Activated naive CD4-positive, alpha-beta T cell treated with anti-CD3 and anti-CD28 coated beads, Interleukin-2, amount 10 ng/mL, durations not matched to agents 7 days and 5 days (primary cell): ENCODE measurements at regions not wholly inside any gene's neighbourhood (a gene's known extent, or its start where the extent isn't known, plus 50 kb on each side); places are given as distances from the start of the nearest gene placed in this dataset.

Experiments used
- CTCF ChIA-PET: fragments of 350-600 bp; sonication (Branson Sonifier 250); formaldehyde crosslinking; loops from one replicate; lab custom pipeline; 2021; ENCODE audit warnings: antibody characterized with exemption; lab: Charles Lee
- DNase-seq: peaks from one replicate; pipeline ENCODE4 v3.0.0-alpha.2; 2020
- H3K27ac Mint-ChIP-seq: one replicate; pipeline ENCODE4 v1.8.0; 2021; ENCODE audit warnings: mild to moderate bottlenecking, moderate library complexity, mixed read lengths
- H3K27me3 Mint-ChIP-seq: one replicate; pipeline ENCODE4 v1.8.0; 2021; ENCODE audit warnings: mild to moderate bottlenecking, mixed read lengths
- H3K36me3 Mint-ChIP-seq: one replicate; pipeline ENCODE4 v1.8.0; 2021; ENCODE audit warnings: mixed read lengths
- H3K4me1 Mint-ChIP-seq: one replicate; pipeline ENCODE4 v1.8.0; 2021; ENCODE audit warnings: mixed read lengths
- H3K4me3 Mint-ChIP-seq: one replicate; pipeline ENCODE4 v1.8.0; 2021; ENCODE audit warnings: mild to moderate bottlenecking, moderate library complexity, mixed read lengths
- H3K9me3 Mint-ChIP-seq: one replicate; pipeline ENCODE4 v1.8.0; 2021; ENCODE audit warnings: mixed read lengths

DNA sequence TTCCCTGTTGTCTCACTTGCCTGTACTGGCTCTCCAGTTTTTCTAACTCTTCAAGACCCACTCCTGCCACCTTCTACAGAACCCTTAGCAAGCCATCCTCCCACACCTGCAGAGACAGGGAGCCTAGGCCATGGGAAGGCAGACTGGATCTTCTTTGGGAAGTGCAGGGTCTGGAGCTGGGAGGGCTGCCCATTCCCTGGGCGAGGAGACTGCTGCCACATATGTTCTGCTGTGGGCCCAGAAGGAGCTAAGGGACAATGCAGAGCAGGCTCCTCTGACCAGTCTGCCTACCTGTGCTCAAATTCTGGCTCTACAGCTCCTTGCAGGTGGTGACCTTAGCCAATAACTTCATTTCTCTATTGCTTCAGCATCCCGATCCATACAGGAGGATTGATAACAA lies 152.1 kb upstream of the CELF4 start:
- H3K27ac Mint-ChIP-seq: no peak overlapping the region
- no peaks in the 10 kb centered on the region for H3K4me1 Mint-ChIP-seq
- H3K27me3 Mint-ChIP-seq: no peaks in the 10 kb centered on the region
- no peaks in the 10 kb centered on the region for H3K36me3 Mint-ChIP-seq
- H3K4me3 Mint-ChIP-seq: no peak overlapping the region
- no peaks in the 10 kb centered on the region for H3K9me3 Mint-ChIP-seq
- DNase-seq: no peak
- CTCF ChIA-PET: no interaction called here

DNA sequence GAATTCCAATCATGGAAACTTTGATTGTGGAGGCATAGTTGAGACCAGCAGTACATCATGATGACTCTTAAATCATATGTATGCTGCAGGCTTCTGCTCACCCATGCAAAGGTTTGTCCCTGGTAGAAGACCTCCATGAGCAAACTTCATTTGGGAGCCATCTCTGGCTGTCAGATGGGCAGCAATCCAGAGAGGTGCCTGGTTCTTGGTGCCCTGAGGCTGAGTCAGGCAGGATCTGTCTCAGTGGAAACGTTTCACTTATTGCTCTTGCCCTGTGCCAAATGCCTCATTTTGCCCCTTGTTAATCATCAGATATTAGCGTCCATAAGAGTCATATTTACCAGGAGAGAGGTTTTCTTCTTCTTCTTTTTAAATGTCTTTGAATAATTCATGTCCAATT lies 151.5 kb upstream of the CELF4 start:
- no peaks in the 10 kb centered on the region for H3K9me3 Mint-ChIP-seq
- CTCF ChIA-PET: no interaction called here
- no peaks in the 10 kb centered on the region for H3K27me3 Mint-ChIP-seq
- no peaks in the 10 kb centered on the region for H3K4me1 Mint-ChIP-seq
- H3K4me3 Mint-ChIP-seq: no peak overlapping the region
- H3K36me3 Mint-ChIP-seq: no peaks in the 10 kb centered on the region
- H3K27ac Mint-ChIP-seq: no peak overlapping the region
- DNase-seq: no peak

DNA sequence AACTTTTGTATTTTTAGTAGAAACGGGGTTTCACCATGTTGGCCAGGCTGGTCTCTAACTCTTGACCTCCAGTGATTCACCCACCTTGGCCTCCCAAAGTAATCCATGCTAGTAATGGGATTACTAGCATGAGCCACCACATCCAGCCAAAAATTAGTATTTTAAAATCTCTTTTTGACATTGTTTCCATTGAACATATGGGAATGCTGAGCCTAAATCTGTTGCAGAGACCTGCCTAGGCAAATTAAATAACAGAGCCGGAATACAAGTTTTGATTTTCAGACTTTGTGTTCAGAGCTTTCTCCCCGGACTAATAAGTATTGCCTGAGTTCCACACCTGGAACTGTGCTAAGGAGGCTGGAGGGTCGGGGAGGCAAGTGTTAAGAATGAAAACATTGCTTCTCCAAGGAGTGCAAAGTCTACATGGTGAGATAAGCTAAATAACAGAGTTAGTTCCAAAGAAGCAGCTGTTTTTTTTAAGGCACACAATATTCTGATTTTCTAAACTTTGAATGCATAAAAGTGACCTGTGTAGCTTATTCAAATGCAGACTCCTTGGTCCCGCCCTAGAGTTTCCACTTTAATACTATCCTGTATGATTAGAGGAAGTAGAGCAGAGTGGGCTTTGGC lies 150.6 kb upstream of the CELF4 start:
- no peaks in the 10 kb centered on the region for H3K4me1 Mint-ChIP-seq
- no peak for DNase-seq
- H3K27ac Mint-ChIP-seq: no peak overlapping the region
- no peak overlapping the region for H3K4me3 Mint-ChIP-seq
- H3K27me3 Mint-ChIP-seq: no peaks in the 10 kb centered on the region
- CTCF ChIA-PET: no interaction called here
- no peaks in the 10 kb centered on the region for H3K9me3 Mint-ChIP-seq
- no peaks in the 10 kb centered on the region for H3K36me3 Mint-ChIP-seq

DNA sequence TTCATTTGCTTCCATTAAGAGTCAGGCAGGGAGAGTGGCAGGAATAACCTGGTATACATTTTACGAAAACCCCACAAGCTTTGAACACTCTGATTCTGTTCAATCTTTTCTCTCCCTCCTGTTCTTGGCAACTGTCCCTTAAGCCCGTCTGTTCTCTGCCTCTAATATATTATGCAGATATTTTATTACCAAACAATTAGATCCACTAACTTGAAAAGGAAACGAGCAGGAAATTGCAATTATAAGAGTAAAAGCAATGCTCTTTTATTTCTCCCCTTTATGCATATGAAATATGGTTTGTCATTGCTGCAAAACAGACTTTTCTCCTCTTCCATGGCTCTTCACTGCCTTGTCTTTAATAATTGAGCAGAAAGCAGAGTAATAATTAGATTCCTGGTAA lies 149.1 kb upstream of the CELF4 start:
- Mint-ChIP-seq H3K9me3 (no peaks in the 10 kb centered on the region), H3K27ac (no peak overlapping the region), H3K36me3 (no peaks in the 10 kb centered on the region), H3K4me1 (no peaks in the 10 kb centered on the region), H3K4me3 (no peak overlapping the region), H3K27me3 (no peaks in the 10 kb centered on the region)
- CTCF ChIA-PET: no interaction called here
- no peak for DNase-seq

DNA sequence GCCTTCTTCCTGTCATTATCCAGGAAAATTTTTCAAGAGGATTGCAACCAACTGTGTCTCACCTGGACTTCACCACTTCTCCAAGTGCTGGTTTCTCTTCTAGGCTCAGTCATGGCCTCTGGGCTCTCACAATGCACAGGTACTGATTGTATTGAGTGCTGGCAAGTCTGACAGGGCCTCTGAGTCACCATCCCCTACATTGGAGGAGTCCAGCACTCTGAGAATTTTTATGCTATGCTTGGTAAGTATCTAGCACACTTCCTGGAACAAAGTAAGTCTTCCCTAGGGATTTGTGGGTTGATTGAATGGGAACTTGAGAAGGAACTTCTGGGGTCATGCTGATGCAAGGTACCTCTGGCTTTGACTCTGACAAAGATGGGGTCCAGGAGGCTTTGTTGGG lies 147.2 kb upstream of the CELF4 start:
- H3K36me3 Mint-ChIP-seq: no peaks in the 10 kb centered on the region
- no peak for DNase-seq
- CTCF ChIA-PET: no interaction called here

DNA sequence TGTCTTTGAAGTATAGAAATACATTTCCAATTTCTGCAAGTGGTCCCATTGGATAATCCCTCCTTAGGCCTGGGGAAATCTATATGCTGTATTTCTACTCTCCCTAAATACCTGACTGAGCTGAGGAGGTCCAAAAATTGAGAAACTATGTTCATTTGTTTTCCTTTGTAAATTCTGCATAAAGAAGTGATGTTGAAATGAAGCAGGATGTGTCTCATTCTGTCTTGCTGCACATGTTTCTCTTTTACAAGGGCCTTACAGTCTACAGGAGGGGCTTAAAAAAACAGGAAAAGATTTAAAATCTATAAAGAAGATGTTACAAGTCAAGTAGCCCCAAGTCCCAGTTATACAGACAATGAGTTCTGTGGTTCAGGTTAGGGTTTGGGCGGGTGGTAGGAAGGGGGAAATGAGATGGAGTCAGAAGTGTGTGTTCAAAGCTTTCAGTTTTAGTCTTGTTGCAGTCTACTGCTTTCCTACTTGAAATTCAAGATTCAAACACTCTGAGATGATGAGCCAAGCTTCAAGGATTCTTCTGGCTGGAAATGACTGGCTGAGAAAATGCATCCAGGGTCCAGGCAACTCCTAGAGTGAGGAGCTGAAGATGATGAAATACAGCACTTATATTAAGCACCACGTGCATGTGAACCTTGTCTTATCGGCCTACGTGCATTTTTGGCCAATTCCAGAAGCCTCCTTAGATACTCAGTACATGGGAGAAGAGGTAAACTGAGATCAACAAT lies 146.3 kb upstream of the CELF4 start:
- Mint-ChIP-seq H3K27ac (no peak overlapping the region), H3K36me3 (no peaks in the 10 kb centered on the region), H3K27me3 (no peaks in the 10 kb centered on the region), H3K4me3 (no peak overlapping the region), H3K4me1 (no peaks in the 10 kb centered on the region), H3K9me3 (no peaks in the 10 kb centered on the region)
- CTCF ChIA-PET: no interaction called here
- DNase-seq: no peak

More for the DNA sequence above, 147.2 kb upstream of the CELF4 start:
- H3K4me1 Mint-ChIP-seq: no peaks in the 10 kb centered on the region
- H3K9me3 Mint-ChIP-seq: no peaks in the 10 kb centered on the region
- H3K27ac Mint-ChIP-seq: no peak overlapping the region
- no peak overlapping the region for H3K4me3 Mint-ChIP-seq
- H3K27me3 Mint-ChIP-seq: no peaks in the 10 kb centered on the region

GRCh38 chr18:37710726-37711125 lies 145.1 kb upstream of the CELF4 start:
- H3K4me1 Mint-ChIP-seq: no peaks in the 10 kb centered on the region
- H3K27me3 Mint-ChIP-seq: no peaks in the 10 kb centered on the region
- CTCF ChIA-PET: no interaction called here
- no peak overlapping the region for H3K4me3 Mint-ChIP-seq
- no peak for DNase-seq
- no peaks in the 10 kb centered on the region for H3K36me3 Mint-ChIP-seq
- H3K9me3 Mint-ChIP-seq: no peaks in the 10 kb centered on the region
- no peak overlapping the region for H3K27ac Mint-ChIP-seq

DNA sequence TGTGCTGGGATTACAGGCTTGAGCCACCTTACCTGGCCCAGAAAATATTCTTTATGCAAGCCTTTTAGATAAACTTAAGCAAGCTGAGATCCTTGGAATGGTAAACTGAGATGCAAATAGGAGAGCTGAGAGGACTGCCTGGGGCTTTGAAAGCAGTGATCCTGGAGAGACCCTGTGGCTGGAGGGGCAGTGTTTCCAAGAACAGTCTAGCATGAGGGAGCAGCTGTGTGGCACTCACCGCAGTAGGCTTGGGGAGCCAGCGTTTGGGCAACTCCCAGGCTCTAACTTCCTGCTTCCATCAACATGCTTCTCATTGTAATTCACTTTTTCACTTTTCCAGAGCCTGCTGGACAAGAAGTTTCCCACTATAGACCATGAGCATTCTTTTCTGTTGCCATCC lies 144.1 kb upstream of the CELF4 start:
- CTCF ChIA-PET: no interaction called here
- no peaks in the 10 kb centered on the region for H3K4me1 Mint-ChIP-seq
- H3K36me3 Mint-ChIP-seq: no peaks in the 10 kb centered on the region
- DNase-seq: no peak
- H3K9me3 Mint-ChIP-seq: no peaks in the 10 kb centered on the region
- no peak overlapping the region for H3K4me3 Mint-ChIP-seq
- H3K27ac Mint-ChIP-seq: no peak overlapping the region
- H3K27me3 Mint-ChIP-seq: no peaks in the 10 kb centered on the region

- DNase-seq: no peak
- no peaks in the 10 kb centered on the region for H3K36me3 Mint-ChIP-seq
Measured at GRCh38 chr18:37705016-37705415, 139.4 kb upstream of the CELF4 start.

DNA sequence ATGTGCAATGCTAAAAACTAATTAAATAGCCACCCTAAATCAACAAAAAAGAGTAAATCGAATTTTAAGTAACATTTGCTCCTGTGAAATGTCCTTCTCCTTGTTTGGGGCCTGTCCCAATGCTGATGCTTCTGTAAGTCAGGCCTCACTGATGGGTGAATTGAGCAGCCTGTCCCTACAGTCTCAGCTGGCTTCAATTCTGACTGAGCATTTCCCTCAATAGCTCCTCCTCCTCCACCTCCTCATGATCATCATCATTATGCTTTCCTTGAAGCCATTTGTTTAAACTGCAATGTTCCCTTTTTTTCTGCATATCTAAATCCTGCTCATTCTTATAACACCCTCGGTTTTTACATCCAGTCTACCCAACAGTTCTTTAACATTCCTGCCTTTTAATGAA lies 137.2 kb upstream of the CELF4 start:
- no peak overlapping the region for H3K4me3 Mint-ChIP-seq
- no peak overlapping the region for H3K27ac Mint-ChIP-seq
- CTCF ChIA-PET: no interaction called here
- no peak for DNase-seq
- no peaks in the 10 kb centered on the region for H3K9me3 Mint-ChIP-seq
- no peaks in the 10 kb centered on the region for H3K36me3 Mint-ChIP-seq
- H3K27me3 Mint-ChIP-seq: no peaks in the 10 kb centered on the region
- H3K4me1 Mint-ChIP-seq: no peaks in the 10 kb centered on the region

More at GRCh38 chr18:37705016-37705415, 139.4 kb upstream of the CELF4 start:
- no peaks in the 10 kb centered on the region for H3K4me1 Mint-ChIP-seq
- no peaks in the 10 kb centered on the region for H3K9me3 Mint-ChIP-seq
- no peak overlapping the region for H3K4me3 Mint-ChIP-seq
- CTCF ChIA-PET: no interaction called here
- H3K27me3 Mint-ChIP-seq: no peaks in the 10 kb centered on the region
- no peak overlapping the region for H3K27ac Mint-ChIP-seq

DNA sequence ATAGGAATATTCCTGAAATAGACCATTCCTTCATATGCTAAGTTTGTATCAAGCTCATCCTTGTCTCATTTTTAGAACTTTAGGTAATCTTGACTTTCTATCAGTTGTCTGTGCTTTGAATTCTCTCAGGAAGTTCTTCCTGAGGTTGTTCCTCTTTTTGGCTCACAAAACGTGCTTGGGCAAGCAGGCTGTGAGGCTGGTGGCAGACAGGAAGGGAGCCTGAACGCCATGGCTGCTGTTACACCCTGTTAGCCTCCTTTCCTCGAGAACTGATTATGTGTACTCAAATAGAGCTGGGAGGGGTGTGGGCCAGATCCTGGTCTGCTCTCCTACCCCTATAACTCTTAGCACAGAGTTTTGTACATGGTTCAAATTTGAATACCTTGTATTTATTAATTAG lies 136.4 kb upstream of the CELF4 start:
- Mint-ChIP-seq H3K36me3 (no peaks in the 10 kb centered on the region), H3K4me1 (no peaks in the 10 kb centered on the region), H3K27me3 (no peaks in the 10 kb centered on the region), H3K27ac (no peak overlapping the region), H3K4me3 (no peak overlapping the region), H3K9me3 (peaks cover 3% of the 10 kb centered on the region)
- CTCF ChIA-PET: no interaction called here
- DNase-seq: no peak

DNA sequence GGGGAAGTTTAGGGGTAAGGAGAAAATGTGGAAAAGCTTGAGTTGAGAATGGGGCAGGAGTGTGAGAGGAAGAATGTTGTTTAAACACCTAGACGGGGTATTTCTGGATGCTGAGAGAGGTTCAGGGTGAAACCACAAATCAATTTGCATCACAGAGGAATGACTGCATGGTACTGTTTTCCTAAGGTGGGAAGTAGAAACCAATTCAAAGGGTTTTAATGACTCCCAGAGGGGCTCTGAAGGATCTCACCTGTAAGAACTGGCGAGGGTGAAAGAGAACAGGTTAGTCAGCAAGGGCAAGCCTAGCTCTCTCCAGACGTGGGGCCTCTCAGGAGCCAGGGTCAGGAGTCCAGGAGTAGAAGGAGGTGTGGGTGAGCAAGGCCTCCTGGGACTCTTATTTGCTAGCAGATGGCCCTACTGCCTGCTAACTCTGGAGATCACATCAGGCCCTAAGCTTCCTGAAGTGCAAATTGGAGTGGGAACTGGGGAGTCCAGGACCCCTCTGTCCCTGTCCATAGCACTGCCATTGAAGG lies 133.0 kb upstream of the CELF4 start:
- CTCF ChIA-PET: no interaction called here
- Mint-ChIP-seq H3K4me1 (no peaks in the 10 kb centered on the region), H3K9me3 (peaks cover 7% of the 10 kb centered on the region), H3K27me3 (no peaks in the 10 kb centered on the region), H3K4me3 (no peak overlapping the region), H3K27ac (no peak overlapping the region), H3K36me3 (no peaks in the 10 kb centered on the region)
- DNase-seq: no peak

- Mint-ChIP-seq H3K4me1 (no peaks in the 10 kb centered on the region), H3K9me3 (peaks cover 9% of the 10 kb centered on the region), H3K36me3 (no peaks in the 10 kb centered on the region), H3K4me3 (no peak overlapping the region), H3K27me3 (no peaks in the 10 kb centered on the region), H3K27ac (no peak overlapping the region)
- no peak for DNase-seq
- CTCF ChIA-PET: no interaction called here
Measured at GRCh38 chr18:37694516-37694915, 128.9 kb upstream of the CELF4 start.

DNA sequence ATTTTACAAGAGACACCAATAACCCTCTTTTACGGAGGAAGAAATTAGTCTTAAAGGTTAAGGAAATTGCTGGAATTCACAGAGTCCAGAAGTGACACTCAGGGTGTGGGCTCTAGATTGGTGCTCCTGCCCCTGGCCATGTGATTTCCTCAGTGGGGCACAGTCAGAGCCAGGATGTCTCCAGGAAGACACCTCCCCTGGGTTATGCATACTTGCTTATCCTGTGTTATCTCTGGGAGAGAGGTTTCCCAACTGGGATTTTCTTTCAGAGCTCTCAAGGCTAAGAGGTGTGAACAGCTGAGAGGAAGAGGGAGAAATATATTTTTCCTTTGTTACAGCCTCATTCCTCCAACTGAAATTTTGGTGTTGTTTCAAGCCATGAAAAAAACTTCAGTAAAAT lies 125.6 kb upstream of the CELF4 start:
- no peak for DNase-seq
- Mint-ChIP-seq H3K4me3 (no peak overlapping the region), H3K27ac (no peak overlapping the region), H3K36me3 (no peaks in the 10 kb centered on the region), H3K4me1 (no peaks in the 10 kb centered on the region), H3K9me3 (peaks cover 4% of the 10 kb centered on the region), H3K27me3 (no peaks in the 10 kb centered on the region)
- CTCF ChIA-PET: no interaction called here

- no peaks in the 10 kb centered on the region for H3K4me1 Mint-ChIP-seq
- H3K27me3 Mint-ChIP-seq: no peaks in the 10 kb centered on the region
- DNase-seq: no peak
- CTCF ChIA-PET: no interaction called here
- no peak overlapping the region for H3K4me3 Mint-ChIP-seq
- peaks cover 4% of the 10 kb centered on the region for H3K9me3 Mint-ChIP-seq
- H3K27ac Mint-ChIP-seq: no peak overlapping the region
- H3K36me3 Mint-ChIP-seq: no peaks in the 10 kb centered on the region
Measured at GRCh38 chr18:37689841-37690240, 124.2 kb upstream of the CELF4 start.
